K562 (cell line): ENCODE measurements at regions not wholly inside any gene's neighbourhood (a gene's known extent, or its start where the extent isn't known, plus 50 kb on each side); places are given as distances from the start of the nearest gene placed in this dataset.
A peak's percentile ranks its signal among the peaks of the same experiment; 100 is the strongest.

Experiments
- ATAC-seq: fragments of 200-7000 bp; cut with Tn5 transposase; 3 replicates; pipeline ENCODE4 v1.9.1; 2020; ENCODE audit warnings: moderate library complexity
- BruUV-seq: library from RNA; stranded (reverse); fragments of 400-500 nt; replicated peaks from 2 replicates; lab custom pipeline; 2021; lab: Mats Ljungman, UMichigan
- CTCF ChIA-PET: fragments of 300-600 bp; formaldehyde crosslinking; extraction: SDS; loops from one replicate; lab custom pipeline; 2021; ENCODE audit warnings: low intra/inter-chr PET ratio; lab: Yijun Ruan, JAX
- POLR2A ChIA-PET: fragments of 300-600, 350-650 bp; sonication (Branson Sonifier 250); formaldehyde crosslinking; extraction: SDS; loops from one replicate; lab custom pipeline; 2021; ENCODE audit warnings: antibody characterized with exemption, inconsistent platforms; lab: Yijun Ruan, JAX
- DNase-seq, 4 experiments: peaks; one replicate each; pipeline versions ENCODE4 v3.0.0 to v3.0.0-alpha.2; 2011 to 2018; ENCODE audit warnings: low spot score in 3 of 4, mixed read lengths in 3 of 4; ENCODE audit errors: extremely low read depth in 1 of 4
- FAIRE-seq: peaks from 2 replicates; lab custom pipeline; 2011; peaks lifted over from hg19 to GRCh38; lab: Jason Lieb, UNC
- H2AFZ ChIP-seq: 2 replicates; pipeline ENCODE4 v1.6.0; 2011; ENCODE audit warnings: low read depth, low read length, control low read depth, inconsistent platforms
- H3K27ac ChIP-seq: fragments of 200-600 bp; 3 replicates; pipeline ENCODE4 v1.8.0; 2011; ENCODE audit warnings: low read depth, mild to moderate bottlenecking, control low read depth, inconsistent platforms, low read length, moderate library complexity, mixed read lengths; ENCODE audit errors: extremely low read depth
- H3K27me3 ChIP-seq, 2 experiments: fragments of 300-600 bp in 1 of 2; 2 replicates in 1 of 2; 3 replicates in 1 of 2; pipeline versions ENCODE4 v1.6.0 to v1.8.0; 2011; ENCODE audit warnings: inconsistent platforms in 2 of 2, low read length in 2 of 2, mild to moderate bottlenecking in 1 of 2, mixed read lengths in 1 of 2, moderate library complexity in 1 of 2; ENCODE audit not compliant: control insufficient read depth in 2 of 2, insufficient read depth in 2 of 2
- H3K36me3 ChIP-seq: fragments of 300-600 bp; 3 replicates; pipeline ENCODE4 v1.8.0; 2011; ENCODE audit warnings: mild to moderate bottlenecking, low read length, inconsistent platforms; ENCODE audit not compliant: control insufficient read depth, insufficient read depth
- H3K4me1 ChIP-seq, 2 experiments: fragments of 200-600 bp in 1 of 2; replicated peaks in 1 of 2; 2 replicates in 1 of 2; 3 replicates in 1 of 2; pipeline versions ENCODE4 v1.5.1 to v1.8.0; 2011; ENCODE audit warnings: inconsistent platforms in 2 of 2, low read length in 2 of 2, mild to moderate bottlenecking in 1 of 2, mixed read lengths in 1 of 2, moderate library complexity in 1 of 2; ENCODE audit not compliant: control insufficient read depth in 2 of 2, insufficient read depth in 2 of 2
- H3K4me2 ChIP-seq: 2 replicates; pipeline ENCODE4 v1.6.1; 2011; ENCODE audit warnings: low read length, control low read depth, inconsistent platforms, mixed read lengths; ENCODE audit not compliant: insufficient read depth
- H3K4me3 ChIP-seq: fragments of 200-600 bp; sonication (generic), shearing (Covaris generic); 2 replicates; pipeline ENCODE4 v1.5.1; 2016; ENCODE audit warnings: control low read depth, inconsistent platforms
- H3K79me2 ChIP-seq: fragments of 200-600 bp; 3 replicates; pipeline ENCODE4 v1.8.0; 2011; ENCODE audit warnings: low read length, inconsistent platforms; ENCODE audit not compliant: control insufficient read depth, insufficient read depth
- H3K9ac ChIP-seq, 2 experiments: 2 replicates each; pipeline versions ENCODE4 v1.6.0 to v1.6.1; 2011; ENCODE audit warnings: low read depth in 2 of 2, low read length in 2 of 2, control low read depth in 1 of 2, inconsistent platforms in 1 of 2, mild to moderate bottlenecking in 1 of 2, mixed read lengths in 1 of 2; ENCODE audit not compliant: insufficient read depth in 1 of 2
- H3K9me1 ChIP-seq: one replicate; pipeline ENCODE4 v1.6.0; 2011; ENCODE audit warnings: inconsistent platforms, mild to moderate bottlenecking, low read length, moderate library complexity; ENCODE audit not compliant: control insufficient read depth, insufficient read depth
- H3K9me3 ChIP-seq: replicated peaks from 2 replicates; pipeline ENCODE4 v1.5.1; 2011; ENCODE audit warnings: low read depth, low read length, inconsistent platforms; ENCODE audit not compliant: control insufficient read depth, insufficient read depth
- H4K20me1 ChIP-seq: replicated peaks from 2 replicates; pipeline ENCODE4 v1.6.1; 2011; ENCODE audit warnings: low read length, inconsistent platforms, mixed read lengths; ENCODE audit not compliant: control insufficient read depth, insufficient read depth
- CHAMP1 ChIP-seq: fragments of 450-650 bp; IDR thresholded peaks from 2 replicates; pipeline ENCODE4 v1.6.1; 2016; ENCODE audit warnings: mild to moderate bottlenecking
- ELK3 ChIP-seq: fragments of 450-650 bp; formaldehyde crosslinking; IDR thresholded peaks from 2 replicates; pipeline ENCODE4 v1.4.0; 2020; ENCODE audit warnings: mild to moderate bottlenecking
- FOXP4 ChIP-seq: sonication (generic); formaldehyde crosslinking; IDR thresholded peaks from 2 replicates; pipeline ENCODE4 v1.8.0; 2022; ENCODE audit warnings: mild to moderate bottlenecking, missing genetic modification reagents, borderline replicate concordance
- JUN ChIP-seq, 2 experiments: sonication (generic) in 1 of 2; formaldehyde crosslinking in 1 of 2; IDR thresholded peaks; 2 replicates each; pipeline versions ENCODE4 v1.6.1 to v1.8.0; 2012 to 2022; ENCODE audit warnings: borderline replicate concordance in 2 of 2, mild to moderate bottlenecking in 2 of 2, improper control_type of control experiment in 1 of 2, low read depth in 1 of 2, low read length in 1 of 2, missing genetic modification reagents in 1 of 2
- MAFF ChIP-seq: IDR thresholded peaks from 2 replicates; pipeline ENCODE4 v1.6.1; 2012; ENCODE audit warnings: low read length, improper control_type of control experiment
- MAFG ChIP-seq: fragments of 450-650 bp; conservative IDR thresholded peaks from 2 replicates; pipeline ENCODE4 v1.6.1; 2016; ENCODE audit warnings: missing genetic modification characterization, missing compliant biosample characterization
- MITF ChIP-seq: IDR thresholded peaks from 2 replicates; pipeline ENCODE4 v1.6.1; 2014; ENCODE audit warnings: antibody characterized with exemption
- SMARCA4 ChIP-seq: fragments of 450-650 bp; IDR thresholded peaks from 2 replicates; pipeline ENCODE4 v1.6.1; 2016
- SNIP1 ChIP-seq: fragments of 450-650 bp; IDR thresholded peaks from 2 replicates; pipeline ENCODE4 v1.7.1; 2017; ENCODE audit warnings: low read depth, mild to moderate bottlenecking
- ZC3H11A ChIP-seq: IDR thresholded peaks from 2 replicates; pipeline ENCODE4 v1.6.1; 2012; ENCODE audit warnings: low read depth, low read length, improper control_type of control experiment
- ZNF224 ChIP-seq: sonication (generic); formaldehyde crosslinking; IDR thresholded peaks from 2 replicates; pipeline ENCODE4 v1.8.0; 2022; ENCODE audit warnings: mild to moderate bottlenecking, missing genetic modification reagents
- ZNF277 ChIP-seq: fragments of 250-450 bp; sonication (Bioruptor Pico); IDR thresholded peaks from 2 replicates; pipeline ENCODE4 v1.8.0; 2022; ENCODE audit warnings: inconsistent platforms, mild to moderate bottlenecking, moderate library complexity, borderline replicate concordance
- ZNF316 ChIP-seq: fragments of 450-650 bp; IDR thresholded peaks from 2 replicates; pipeline ENCODE4 v1.6.1; 2016
- ZNF778 ChIP-seq: fragments of 450-650 bp; formaldehyde crosslinking; IDR thresholded peaks from 2 replicates; pipeline ENCODE4 v1.4.0; 2020; ENCODE audit warnings: mild to moderate bottlenecking, moderate library complexity
- WGBS: fragments of 100-300 bp; shearing (Covaris generic); methylation state at CpG from one replicate; pipeline ENCODE4 v1.1.6; 2016; ENCODE audit warnings: low coverage, mixed read lengths; ENCODE audit not compliant: insufficient coverage; ENCODE audit errors: missing lambda C conversion rate; 5-methylcytosine and 5-hydroxymethylcytosine counted together
- in situ Hi-C: fragments of 300-500 bp; cut with MboI; formaldehyde crosslinking; loops from 4 replicates; pipeline ENCODE4 v1.15.0; 2018; ENCODE audit warnings: inconsistent platforms, mixed read lengths
- intact Hi-C: fragments of 100-400 bp; cut with micrococcal nuclease; formaldehyde crosslinking; loops from 2 replicates; pipeline ENCODE4 v1.14.2; 2022

- TF ChIP-seq JUN (IDR thresholded peaks at IDR 0.05; ENCODE audit: borderline replicate concordance, low read depth, low read length) = no peak
- no peak for TF ChIP-seq JUN (CRISPR knock-in tag; IDR thresholded peaks at IDR 0.05; ENCODE audit: borderline replicate concordance)
Measured at GRCh38 chr4:18616720-18617119, 595.2 kb upstream of the LCORL start (continued).

- 4% methylated on average over 2 of the region's 2 CpGs for WGBS
- DNase-seq = no peak
- H3K27ac ChIP-seq = no peak overlapping the region
- intact Hi-C loops (no loop called here), in situ Hi-C loops (no loop called here)
- H3K9me1 ChIP-seq = no peaks in the 10 kb centered on the region
- no peaks in the 10 kb centered on the region for H4K20me1 ChIP-seq
- POLR2A ChIA-PET = no interaction called here
- no TSS peak for BruUV-seq
- H3K9me3 ChIP-seq = no peaks in the 10 kb centered on the region
- no peak for ATAC-seq
- H3K27me3 ChIP-seq = no peaks in the 10 kb centered on the region
- no peak overlapping the region for H2AFZ ChIP-seq
- H3K9ac ChIP-seq = no peak overlapping the region
- H3K4me2 ChIP-seq = no peak overlapping the region
- CTCF ChIA-PET = no interaction called here
- no peak overlapping the region for H3K4me3 ChIP-seq
- FAIRE-seq = no peak
- no peaks in the 10 kb centered on the region for H3K36me3 ChIP-seq
- no peaks in the 10 kb centered on the region for H3K79me2 ChIP-seq
- no peaks in the 10 kb centered on the region for H3K4me1 ChIP-seq
- TF ChIP-seq ZC3H11A = no peak
- TF ChIP-seq CHAMP1 = no peak
- TF ChIP-seq ZNF277 = no peak
- TF ChIP-seq MITF = no peak
- no peak for TF ChIP-seq ZNF224 (CRISPR knock-in tag)
- TF ChIP-seq MAFF = peak; percentile 34; the same call in 1 of the 2 replicates
- no peak for TF ChIP-seq SMARCA4
- no peak for TF ChIP-seq ZNF778 (CRISPR knock-in tag)
- no peak for TF ChIP-seq SNIP1
- no peak for TF ChIP-seq ELK3
- no peak for TF ChIP-seq FOXP4 (CRISPR knock-in tag)
- peak; percentile 58 for TF ChIP-seq MAFG (tag)
- peak; percentile 81 for TF ChIP-seq ZNF316
Measured at GRCh38 chr4:18611026-18611425, 589.5 kb upstream of the LCORL start.
